HEK293T (cell line): ENCODE measurements at regions not wholly inside any gene's neighbourhood (a gene's known extent, or its start where the extent isn't known, plus 50 kb on each side); places are given as distances from the start of the nearest gene placed in this dataset.

Source experiments
- FOXM1 ChIP-seq: fragments of 450-650 bp; IDR thresholded peaks from 2 replicates; pipeline ENCODE4 v1.6.1; 2017; ENCODE audit warnings: mild to moderate bottlenecking, borderline replicate concordance
- L3MBTL2 ChIP-seq: fragments of 450-650 bp; conservative IDR thresholded peaks from 2 replicates; pipeline ENCODE4 v1.6.1; 2016; ENCODE audit warnings: mild to moderate bottlenecking
- TARDBP ChIP-seq: fragments of 450-650 bp; IDR thresholded peaks from 2 replicates; pipeline ENCODE4 v1.6.1; 2016
- ZNF384 ChIP-seq: fragments of 450-650 bp; IDR thresholded peaks from 2 replicates; pipeline ENCODE4 v1.6.1; 2016

DNA sequence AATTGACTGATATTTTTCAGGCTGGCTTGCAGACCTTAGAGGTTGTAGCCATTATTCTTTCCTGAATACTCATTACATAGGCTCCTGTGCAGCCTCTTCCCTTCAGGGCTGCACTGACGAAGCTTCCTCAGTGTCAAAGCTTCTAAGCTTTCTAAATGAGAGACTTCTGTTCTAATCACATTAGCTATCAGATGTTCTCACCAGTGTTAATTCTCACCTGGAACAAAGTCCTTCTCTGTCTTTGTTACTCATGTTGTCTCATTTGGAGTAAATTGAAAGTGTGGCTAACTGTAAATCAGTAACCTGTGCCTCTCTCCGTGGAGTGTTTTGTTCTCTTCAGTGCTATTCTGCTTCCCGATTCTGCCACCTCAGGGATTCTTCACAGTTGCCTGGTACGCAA is 76.9 kb downstream of the MC4R start:
- no peak for TF ChIP-seq FOXM1
- no peak for TF ChIP-seq L3MBTL2
- no peak for TF ChIP-seq TARDBP
- no peak for TF ChIP-seq ZNF384
